Neural progenitor cell (in vitro differentiated cells): ENCODE measurements at regions not wholly inside any gene's neighbourhood (a gene's known extent, or its start where the extent isn't known, plus 50 kb on each side); places are given as distances from the start of the nearest gene placed in this dataset.

Experiments
- DNase-seq: peaks from one replicate; pipeline ENCODE4 v3.0.0-alpha.2; 2016; ENCODE audit warnings: low spot score
- H2AFZ ChIP-seq: fragments of 200-600 bp; sonication (generic); replicated peaks from 2 replicates; pipeline ENCODE4 v1.6.1; 2016; ENCODE audit warnings: antibody characterized with exemption
- H3F3A ChIP-seq: fragments of 200-600 bp; sonication (generic); 2 replicates; pipeline ENCODE4 v1.6.1; 2016; ENCODE audit warnings: antibody characterized with exemption, low read depth
- H3K27ac ChIP-seq: fragments of 200-600 bp; sonication (generic); 2 replicates; pipeline ENCODE4 v1.5.1; 2016; ENCODE audit warnings: mild to moderate bottlenecking
- H3K27me3 ChIP-seq: fragments of 200-600 bp; sonication (generic); 2 replicates; pipeline ENCODE4 v1.6.1; 2016; ENCODE audit warnings: mild to moderate bottlenecking, moderate library complexity
- H3K36me3 ChIP-seq: fragments of 200-600 bp; sonication (generic); 2 replicates; pipeline ENCODE4 v1.5.1; 2016
- H3K4me1 ChIP-seq: fragments of 200-600 bp; sonication (generic); 2 replicates; pipeline ENCODE4 v1.6.1; 2016; ENCODE audit warnings: mixed run types
- H3K4me2 ChIP-seq: fragments of 200-600 bp; sonication (generic); 2 replicates; pipeline ENCODE4 v1.6.1; 2016
- H3K4me3 ChIP-seq: fragments of 200-600 bp; sonication (generic); 2 replicates; pipeline ENCODE4 v1.5.1; 2016
- H3K79me2 ChIP-seq: fragments of 200-600 bp; sonication (generic); 2 replicates; pipeline ENCODE4 v1.6.1; 2016; ENCODE audit warnings: low read depth
- H3K9ac ChIP-seq: fragments of 200-600 bp; sonication (generic); 2 replicates; pipeline ENCODE4 v1.6.1; 2016
- H3K9me3 ChIP-seq: fragments of 200-600 bp; sonication (generic); 2 replicates; pipeline ENCODE4 v1.5.1; 2016; ENCODE audit warnings: low read depth
- H4K20me1 ChIP-seq: fragments of 200-600 bp; sonication (generic); 2 replicates; pipeline ENCODE4 v1.6.1; 2016; ENCODE audit warnings: low read depth
- H3K27ac Mint-ChIP-seq: 3 replicates; pipeline ENCODE4 v1.8.0; 2021; ENCODE audit warnings: mixed read lengths
- H3K27me3 Mint-ChIP-seq: 2 replicates; pipeline ENCODE4 v1.8.0; 2022; ENCODE audit warnings: low read depth, mild to moderate bottlenecking, inconsistent platforms, moderate library complexity, mixed read lengths; ENCODE audit not compliant: insufficient read depth
- H3K36me3 Mint-ChIP-seq: 3 replicates; pipeline ENCODE4 v1.8.0; 2021; ENCODE audit warnings: mixed read lengths
- H3K4me1 Mint-ChIP-seq: 3 replicates; pipeline ENCODE4 v1.8.0; 2021; ENCODE audit warnings: mixed read lengths
- H3K4me3 Mint-ChIP-seq: 3 replicates; pipeline ENCODE4 v1.8.0; 2021; ENCODE audit warnings: mild to moderate bottlenecking, moderate library complexity, mixed read lengths
- H3K9me3 Mint-ChIP-seq: 3 replicates; pipeline ENCODE4 v1.8.0; 2020; ENCODE audit warnings: mixed read lengths
- EZH2 ChIP-seq: fragments of 200-600 bp; sonication (generic); IDR thresholded peaks from 2 replicates; pipeline ENCODE4 v1.6.1; 2017; ENCODE audit warnings: antibody characterized with exemption, mild to moderate bottlenecking, moderate library complexity
- EZH2phosphoT487 ChIP-seq: fragments of 200-600 bp; sonication (generic); IDR thresholded peaks from 2 replicates; pipeline ENCODE4 v1.6.1; 2017; ENCODE audit warnings: antibody characterized with exemption
- TF ChIP-seq, protein P1 (sequence below): fragments of 200-600 bp; sonication (generic); IDR thresholded peaks from 2 replicates; pipeline ENCODE4 v1.5.1; 2017; ENCODE audit warnings: antibody characterized with exemption, mild to moderate bottlenecking

DNA sequence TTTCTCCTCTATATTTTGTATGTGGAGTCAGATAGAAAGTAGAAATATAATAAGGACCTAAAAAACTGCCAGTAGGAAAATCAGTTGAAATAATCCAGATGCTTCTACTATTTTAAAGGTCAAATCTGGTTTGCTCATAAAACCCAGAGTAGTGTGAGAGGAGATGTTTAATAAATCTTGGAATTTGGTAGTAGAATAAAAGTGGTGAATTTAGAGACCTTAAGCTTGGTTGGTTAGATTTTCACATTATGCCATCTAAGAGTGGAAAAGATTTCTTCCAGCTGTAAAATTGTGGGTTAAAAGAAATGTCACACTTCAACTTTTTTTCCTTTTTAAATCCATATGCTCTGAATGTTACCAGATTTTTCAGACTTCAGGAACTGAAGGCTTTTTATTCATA, 266.4 kb upstream of the GOLIM4 start:
- H3K9ac ChIP-seq, result no peak overlapping the region
- H3K4me2 ChIP-seq, result no peak overlapping the region
- H3K9me3 ChIP-seq, result no peaks in the 10 kb centered on the region
- DNase-seq, result no peak
- Mint-ChIP-seq H3K27ac (no peak overlapping the region), H3K4me3 (no peak overlapping the region), H3K9me3 (peaks cover under 1% of the 10 kb centered on the region), H3K27me3 (no peaks in the 10 kb centered on the region), H3K36me3 (peaks cover 6% of the 10 kb centered on the region), H3K4me1 (peaks cover 16% of the 10 kb centered on the region)
- peaks cover 8% of the 10 kb centered on the region for H3K4me1 ChIP-seq
- no peak overlapping the region for H2AFZ ChIP-seq
- no peak overlapping the region for H3K4me3 ChIP-seq
- H3K36me3 ChIP-seq, result no peaks in the 10 kb centered on the region
- TF ChIP-seq, protein P1, sequence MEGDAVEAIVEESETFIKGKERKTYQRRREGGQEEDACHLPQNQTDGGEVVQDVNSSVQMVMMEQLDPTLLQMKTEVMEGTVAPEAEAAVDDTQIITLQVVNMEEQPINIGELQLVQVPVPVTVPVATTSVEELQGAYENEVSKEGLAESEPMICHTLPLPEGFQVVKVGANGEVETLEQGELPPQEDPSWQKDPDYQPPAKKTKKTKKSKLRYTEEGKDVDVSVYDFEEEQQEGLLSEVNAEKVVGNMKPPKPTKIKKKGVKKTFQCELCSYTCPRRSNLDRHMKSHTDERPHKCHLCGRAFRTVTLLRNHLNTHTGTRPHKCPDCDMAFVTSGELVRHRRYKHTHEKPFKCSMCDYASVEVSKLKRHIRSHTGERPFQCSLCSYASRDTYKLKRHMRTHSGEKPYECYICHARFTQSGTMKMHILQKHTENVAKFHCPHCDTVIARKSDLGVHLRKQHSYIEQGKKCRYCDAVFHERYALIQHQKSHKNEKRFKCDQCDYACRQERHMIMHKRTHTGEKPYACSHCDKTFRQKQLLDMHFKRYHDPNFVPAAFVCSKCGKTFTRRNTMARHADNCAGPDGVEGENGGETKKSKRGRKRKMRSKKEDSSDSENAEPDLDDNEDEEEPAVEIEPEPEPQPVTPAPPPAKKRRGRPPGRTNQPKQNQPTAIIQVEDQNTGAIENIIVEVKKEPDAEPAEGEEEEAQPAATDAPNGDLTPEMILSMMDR, result no peak
- TF ChIP-seq EZH2, result no peak
- TF ChIP-seq EZH2phosphoT487, result no peak
- no peaks in the 10 kb centered on the region for H3K79me2 ChIP-seq
- H3F3A ChIP-seq, result no peaks in the 10 kb centered on the region
- H3K27me3 ChIP-seq, result no peaks in the 10 kb centered on the region
- no peak overlapping the region for H3K27ac ChIP-seq
- no peaks in the 10 kb centered on the region for H4K20me1 ChIP-seq

GRCh38 chr3:168360993-168361392, 265.3 kb upstream of the GOLIM4 start:
- H3K4me3 ChIP-seq, result no peak overlapping the region
- no peaks in the 10 kb centered on the region for H3K79me2 ChIP-seq
- TF ChIP-seq, protein P1, result no peak
- TF ChIP-seq EZH2 (no peak), EZH2phosphoT487 (no peak)
- H3K27ac Mint-ChIP-seq, result no peak overlapping the region
- H3K9ac ChIP-seq, result no peak overlapping the region
- H3K4me2 ChIP-seq, result no peak overlapping the region
- no peaks in the 10 kb centered on the region for H3K9me3 ChIP-seq
- H3K36me3 ChIP-seq, result no peaks in the 10 kb centered on the region
- DNase-seq, result no peak
- H3K4me1 ChIP-seq, result peaks cover 8% of the 10 kb centered on the region
- no peaks in the 10 kb centered on the region for H3K9me3 Mint-ChIP-seq
- no peaks in the 10 kb centered on the region for H4K20me1 ChIP-seq
- no peak overlapping the region for H3K4me3 Mint-ChIP-seq
- H3K27ac ChIP-seq, result no peak overlapping the region
- H3K27me3 Mint-ChIP-seq, result no peaks in the 10 kb centered on the region
- no peaks in the 10 kb centered on the region for H3K27me3 ChIP-seq
- H3F3A ChIP-seq, result no peaks in the 10 kb centered on the region
- peaks cover 3% of the 10 kb centered on the region for H3K36me3 Mint-ChIP-seq
- H2AFZ ChIP-seq, result no peak overlapping the region
- peaks cover 16% of the 10 kb centered on the region for H3K4me1 Mint-ChIP-seq

DNA sequence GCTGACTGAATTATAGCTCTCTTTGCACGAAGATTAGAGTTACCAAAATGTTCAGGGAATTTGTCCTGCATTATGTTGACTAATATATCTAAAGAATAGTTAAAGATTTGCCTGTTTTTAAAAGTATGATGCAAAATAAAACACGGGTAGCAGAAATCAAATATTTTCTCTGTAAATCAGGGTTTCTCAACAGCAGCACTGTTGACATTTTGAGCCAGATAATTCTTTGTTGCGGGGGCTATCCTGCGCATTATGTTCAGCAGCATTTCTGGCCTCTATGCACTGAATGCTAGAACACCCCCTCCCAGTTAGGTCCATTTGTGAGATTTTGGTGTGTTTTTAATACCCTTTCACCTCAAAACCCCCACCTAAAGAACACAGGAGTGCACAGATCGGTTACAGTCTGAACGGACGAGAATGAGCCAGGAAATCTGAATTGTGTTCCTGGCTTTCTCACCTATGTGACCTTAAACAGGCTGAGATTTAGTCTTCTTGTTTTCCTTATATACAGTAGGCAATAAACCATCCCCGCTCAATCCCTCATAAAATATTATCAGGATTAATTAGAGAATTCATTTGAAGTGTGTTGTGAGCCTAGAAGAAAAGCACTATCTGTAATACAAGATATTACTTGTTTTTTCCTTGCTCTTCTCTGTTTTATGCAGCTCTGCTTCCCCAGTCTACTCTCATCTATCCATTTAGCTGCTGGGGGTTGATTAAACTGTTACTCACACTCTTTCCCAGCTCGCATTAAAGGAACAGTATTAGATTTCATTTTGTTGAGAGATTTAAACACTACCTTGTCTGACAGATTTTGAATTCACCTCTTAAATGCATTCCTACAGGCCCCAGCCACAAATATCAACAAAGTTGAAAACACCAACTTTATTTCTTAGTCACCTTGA, 247.5 kb upstream of the GOLIM4 start:
- no peaks in the 10 kb centered on the region for H3K36me3 ChIP-seq
- no peak overlapping the region for H3K4me2 ChIP-seq
- Mint-ChIP-seq H3K27ac (no peak overlapping the region), H3K4me1 (peaks cover 36% of the 10 kb centered on the region), H3K36me3 (no peaks in the 10 kb centered on the region), H3K9me3 (no peaks in the 10 kb centered on the region), H3K27me3 (no peaks in the 10 kb centered on the region), H3K4me3 (no peak overlapping the region)
- no peaks in the 10 kb centered on the region for H3K27me3 ChIP-seq
- no peaks in the 10 kb centered on the region for H4K20me1 ChIP-seq
- no peak for DNase-seq
- H3K9me3 ChIP-seq, result no peaks in the 10 kb centered on the region
- H3K4me3 ChIP-seq, result no peak overlapping the region
- H3K79me2 ChIP-seq, result no peaks in the 10 kb centered on the region
- H3K27ac ChIP-seq, result no peak overlapping the region
- H3K9ac ChIP-seq, result no peak overlapping the region
- H2AFZ ChIP-seq, result no peak overlapping the region
- H3F3A ChIP-seq, result no peaks in the 10 kb centered on the region
- TF ChIP-seq EZH2, result no peak
- TF ChIP-seq, protein P1, result no peak
- no peak for TF ChIP-seq EZH2phosphoT487
- no peaks in the 10 kb centered on the region for H3K4me1 ChIP-seq
